Uterus (tissue), 2 donors: ENCODE measurements at regions not wholly inside any gene's neighbourhood (a gene's known extent, or its start where the extent isn't known, plus 50 kb on each side); places are given as distances from the start of the nearest gene placed in this dataset.

ENCODE experiments used
- POLR2A ChIP-seq, 2 donors: fragments of 450-650 bp; IDR thresholded peaks; one replicate each; pipeline ENCODE4 v1.6.1; 2016; ENCODE audit warnings: antibody characterized with exemption in 2 of 2, mild to moderate bottlenecking in 1 of 2, moderate library complexity in 1 of 2
- TF ChIP-seq, protein P1 (sequence below), 4 experiments: fragments of 200-600 bp in 2 of 4; fragments of 450-650 bp in 2 of 4; sonication (generic) in 2 of 4; IDR thresholded peaks; one replicate each; pipeline ENCODE4 v1.5.1; 2016 to 2019; ENCODE audit warnings: antibody characterized with exemption in 4 of 4, mild to moderate bottlenecking in 2 of 4, moderate library complexity in 1 of 4

DNA sequence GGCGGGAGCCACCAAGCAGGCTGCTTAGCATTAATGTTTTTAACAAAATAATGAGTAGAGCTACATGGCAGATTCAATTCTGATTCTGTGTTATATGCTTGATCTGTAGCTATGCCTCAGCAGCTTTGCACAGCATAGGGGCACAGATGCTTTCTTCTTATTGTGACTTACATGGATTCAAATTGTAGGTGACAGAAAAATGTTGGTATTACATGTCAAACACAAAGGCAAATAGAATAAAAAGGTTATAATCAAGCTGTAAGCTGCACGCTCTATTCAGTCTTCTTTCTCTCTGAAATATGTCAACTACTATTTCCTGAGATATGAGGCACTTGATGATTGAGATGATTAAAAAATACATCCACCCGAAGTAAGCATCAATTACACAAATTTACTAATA lies 1573.8 kb downstream of the FAM181B start:
- TF ChIP-seq, protein P1, sequence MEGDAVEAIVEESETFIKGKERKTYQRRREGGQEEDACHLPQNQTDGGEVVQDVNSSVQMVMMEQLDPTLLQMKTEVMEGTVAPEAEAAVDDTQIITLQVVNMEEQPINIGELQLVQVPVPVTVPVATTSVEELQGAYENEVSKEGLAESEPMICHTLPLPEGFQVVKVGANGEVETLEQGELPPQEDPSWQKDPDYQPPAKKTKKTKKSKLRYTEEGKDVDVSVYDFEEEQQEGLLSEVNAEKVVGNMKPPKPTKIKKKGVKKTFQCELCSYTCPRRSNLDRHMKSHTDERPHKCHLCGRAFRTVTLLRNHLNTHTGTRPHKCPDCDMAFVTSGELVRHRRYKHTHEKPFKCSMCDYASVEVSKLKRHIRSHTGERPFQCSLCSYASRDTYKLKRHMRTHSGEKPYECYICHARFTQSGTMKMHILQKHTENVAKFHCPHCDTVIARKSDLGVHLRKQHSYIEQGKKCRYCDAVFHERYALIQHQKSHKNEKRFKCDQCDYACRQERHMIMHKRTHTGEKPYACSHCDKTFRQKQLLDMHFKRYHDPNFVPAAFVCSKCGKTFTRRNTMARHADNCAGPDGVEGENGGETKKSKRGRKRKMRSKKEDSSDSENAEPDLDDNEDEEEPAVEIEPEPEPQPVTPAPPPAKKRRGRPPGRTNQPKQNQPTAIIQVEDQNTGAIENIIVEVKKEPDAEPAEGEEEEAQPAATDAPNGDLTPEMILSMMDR (IDR thresholded peaks at IDR 0.05), result no peak
- no peak for TF ChIP-seq POLR2A (IDR thresholded peaks at IDR 0.05)
